Activated CD4-positive, alpha-beta T cell treated with anti-CD3 and anti-CD28 coated beads, Interleukin-2, amount 50 U/mL, for 1 hour (primary cell): ENCODE measurements at regions not wholly inside any gene's neighbourhood (a gene's known extent, or its start where the extent isn't known, plus 50 kb on each side); places are given as distances from the start of the nearest gene placed in this dataset.
A peak's percentile ranks its signal among the peaks of the same experiment; 100 is the strongest.
"Not testable (repeated sequence)": the region's sequence is repeated elsewhere in the genome, so short reads cannot be mapped to it uniquely, and the experiment has no call there.

ENCODE experiments used
- DNase-seq: peaks from one replicate; pipeline ENCODE4 v3.0.0-alpha.2; 2020

DNA sequence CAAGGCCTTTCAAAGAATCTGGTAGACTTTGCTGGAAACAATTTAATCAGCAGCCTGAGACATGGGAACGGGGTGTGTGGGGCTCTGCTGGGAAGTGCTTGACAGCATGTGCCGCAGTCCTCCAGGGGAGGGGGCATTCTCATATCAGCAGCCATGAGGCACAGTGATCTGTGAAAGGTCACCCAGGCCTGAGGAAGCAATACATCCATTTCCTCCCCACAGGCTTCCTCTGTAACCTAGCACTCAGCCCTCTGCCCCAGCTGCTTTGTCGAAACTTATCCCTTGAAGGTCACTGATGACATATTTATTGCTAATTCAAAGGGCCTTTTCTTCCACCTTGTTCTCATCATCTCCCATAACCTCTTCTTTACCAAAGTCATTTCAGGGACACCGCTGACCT, 103.3 kb downstream of the TNFAIP3 start:
- no peak for DNase-seq

DNA sequence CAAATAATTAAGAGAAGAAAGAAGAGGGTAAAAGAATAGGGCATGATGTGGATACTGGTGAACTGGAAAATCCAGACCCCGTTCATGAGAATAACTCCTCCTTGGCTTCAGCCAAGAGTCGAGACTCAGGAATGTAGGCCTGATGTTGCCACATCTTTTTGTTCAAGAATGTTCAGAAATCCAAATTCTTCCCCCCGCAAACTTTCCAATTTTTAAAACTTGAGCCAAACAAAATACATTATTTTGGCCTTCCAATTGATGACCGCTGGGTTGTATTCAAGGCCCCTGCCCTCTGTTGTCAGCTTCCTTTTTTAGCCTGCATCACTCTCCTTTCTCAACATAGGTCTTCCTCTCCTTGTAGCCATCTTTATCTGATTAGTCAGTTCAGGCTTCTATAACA, 106.1 kb downstream of the TNFAIP3 start:
- DNase-seq = no peak

DNA sequence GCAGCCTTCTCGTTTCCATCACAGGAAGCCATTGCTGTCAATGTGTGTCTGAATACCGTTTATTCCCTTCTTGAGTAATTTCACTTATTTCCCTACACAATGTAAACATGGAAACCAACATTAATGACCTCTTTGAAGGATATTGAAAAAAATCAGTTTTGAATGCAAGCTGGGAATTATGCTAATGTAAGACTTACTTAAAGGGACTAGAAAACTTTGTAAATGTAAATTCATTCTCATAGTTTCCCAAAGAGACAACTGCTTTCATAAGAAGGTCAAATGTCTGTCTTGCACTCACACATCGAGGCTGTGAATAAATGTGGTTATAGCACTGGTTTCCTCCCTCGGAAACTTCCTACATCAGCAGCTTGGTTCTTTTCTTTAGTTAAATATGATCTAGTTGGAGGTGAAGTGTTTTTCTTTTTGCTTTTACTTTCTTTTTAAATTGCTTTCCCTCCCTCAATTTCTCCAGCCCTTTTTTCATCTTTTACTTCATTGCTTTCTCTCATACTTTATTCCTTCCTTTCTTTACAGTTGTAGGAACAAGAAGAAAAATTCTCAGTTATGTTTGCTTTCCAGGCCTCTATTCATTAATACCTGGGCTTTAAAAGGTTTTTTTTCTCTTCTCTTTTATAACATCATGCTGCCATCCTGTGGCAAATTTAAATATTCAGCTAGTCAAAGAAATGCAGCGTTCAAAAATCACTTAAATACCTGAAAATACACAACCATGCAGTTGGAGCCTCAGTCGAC, 108.3 kb downstream of the TNFAIP3 start:
- DNase-seq = no peak

DNA sequence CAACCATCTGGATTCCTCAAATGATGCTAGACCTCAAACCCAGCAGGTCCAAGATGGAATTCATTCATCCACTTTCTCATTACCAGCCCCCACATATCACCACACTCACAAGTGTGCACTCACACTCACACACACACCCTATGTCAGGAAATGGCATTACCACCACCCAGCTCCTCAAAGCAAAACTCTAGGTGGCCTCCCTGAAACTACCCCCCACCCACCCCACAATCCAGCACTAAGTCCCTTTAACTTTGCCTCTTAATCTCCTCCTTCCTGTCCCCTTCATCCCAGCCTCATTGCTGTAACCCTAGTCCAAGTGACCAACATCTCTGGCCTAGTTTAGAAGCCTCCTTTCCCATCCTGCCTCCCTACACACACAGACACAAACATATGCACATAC, 109.4 kb downstream of the TNFAIP3 start:
- no peak for DNase-seq

DNA sequence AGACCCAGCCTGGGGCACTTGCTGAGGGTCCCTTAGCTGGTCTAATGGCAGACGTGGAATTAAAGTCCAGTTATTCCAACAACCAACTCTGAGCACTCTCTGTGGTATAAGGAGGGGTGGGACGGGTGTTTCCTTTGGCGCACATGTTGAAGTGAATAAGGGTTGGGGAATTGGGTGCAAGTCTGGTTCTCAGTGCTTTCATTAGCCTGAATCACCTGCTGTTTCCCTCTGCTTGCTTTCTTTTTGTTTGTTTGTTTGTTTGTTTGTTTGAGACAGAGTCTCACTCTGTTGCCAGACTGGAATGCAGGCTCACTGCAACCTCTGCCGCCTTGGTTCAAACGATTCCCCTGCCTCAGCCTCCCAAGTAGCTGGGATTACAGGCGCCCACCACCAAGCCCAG, 110.1 kb downstream of the TNFAIP3 start:
- no peak for DNase-seq

DNA sequence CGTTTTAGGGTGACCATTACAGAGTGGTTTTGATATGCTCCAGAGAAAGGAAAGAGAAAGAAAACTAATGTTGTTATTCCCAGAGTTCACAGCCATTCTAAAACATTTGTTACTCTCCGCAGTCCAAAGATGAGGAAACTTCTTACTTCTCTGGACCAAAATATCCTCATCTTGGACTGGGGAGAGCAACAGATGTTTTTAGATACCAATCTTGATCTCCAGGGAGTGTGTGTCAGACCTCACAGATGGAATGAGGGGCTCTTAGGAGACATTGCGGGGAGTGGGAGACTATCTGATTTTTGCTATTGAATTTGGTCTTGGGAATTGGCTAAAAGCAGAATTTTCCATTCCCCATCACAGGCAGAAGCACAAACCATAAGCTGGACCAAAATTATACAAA, 110.8 kb downstream of the TNFAIP3 start:
- no peak for DNase-seq

DNA sequence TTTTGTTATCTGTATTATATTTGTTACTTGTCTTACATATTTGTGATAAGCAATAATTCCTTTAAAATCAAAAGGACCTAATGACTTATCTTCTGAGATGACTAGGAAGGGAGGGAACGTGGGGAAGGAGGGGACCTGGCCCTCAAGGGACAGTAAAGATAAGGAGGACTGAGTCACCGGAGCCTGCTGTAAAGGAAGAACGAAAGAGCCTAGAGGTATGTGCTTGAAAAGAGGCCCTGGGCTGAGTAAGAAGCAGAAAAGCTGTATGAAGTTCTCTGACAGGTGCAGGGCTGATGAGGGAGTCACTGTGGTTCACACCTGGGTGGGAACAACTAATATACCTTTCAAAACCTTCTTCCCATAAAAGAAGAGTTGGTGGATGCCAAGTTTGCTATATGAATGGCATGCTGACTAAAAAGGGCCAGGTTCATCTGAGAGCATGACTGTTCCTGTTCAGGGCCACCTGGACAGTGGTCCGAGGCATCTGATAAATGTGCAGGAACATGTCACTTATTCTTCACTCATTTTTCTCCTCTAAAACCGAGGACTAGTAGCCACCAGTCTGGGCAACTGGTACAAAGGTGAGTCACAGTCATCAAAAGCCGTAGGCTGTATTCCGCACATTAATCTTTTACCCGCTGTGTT, 111.3 kb downstream of the TNFAIP3 start:
- DNase-seq = no peak

DNA sequence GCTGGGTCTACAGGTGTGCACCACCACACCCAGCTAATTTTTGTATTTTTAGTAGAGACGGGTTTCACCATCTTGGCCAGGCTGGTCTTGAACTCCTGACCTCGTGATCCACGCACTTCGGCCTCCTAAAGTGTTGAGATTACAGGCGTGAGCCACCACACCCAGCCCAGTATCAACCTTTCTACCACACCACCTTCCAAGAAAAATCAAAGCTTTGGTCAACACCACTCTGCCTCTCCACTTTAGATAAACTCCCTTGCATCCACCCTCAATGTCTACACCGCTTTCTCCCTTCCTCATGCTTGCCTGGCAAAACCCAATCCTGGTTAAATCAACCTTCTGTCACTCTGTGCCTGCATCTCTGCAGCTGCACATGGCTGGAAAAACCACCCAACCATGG, 112.2 kb downstream of the TNFAIP3 start:
- not testable (repeated sequence) for DNase-seq

DNA sequence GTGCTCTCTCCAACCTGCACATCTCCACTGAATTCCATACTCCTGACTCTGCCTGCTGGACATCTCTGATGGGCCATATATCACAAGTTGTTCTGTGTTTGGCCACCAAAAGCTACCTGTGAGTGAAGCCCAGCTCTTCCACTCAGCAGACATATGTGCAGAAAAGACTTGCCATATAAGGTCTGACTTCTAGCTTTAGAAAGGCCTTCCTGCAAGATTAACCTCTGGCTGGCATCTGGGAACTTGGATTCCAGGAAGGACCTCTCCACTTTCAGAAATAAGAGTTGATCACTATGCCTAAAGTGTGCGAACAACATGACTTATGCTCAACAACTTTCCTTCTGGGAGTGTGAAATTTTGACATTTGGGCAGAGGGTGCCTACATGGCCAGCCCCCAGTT, 113.7 kb downstream of the TNFAIP3 start:
- DNase-seq = no peak

DNA sequence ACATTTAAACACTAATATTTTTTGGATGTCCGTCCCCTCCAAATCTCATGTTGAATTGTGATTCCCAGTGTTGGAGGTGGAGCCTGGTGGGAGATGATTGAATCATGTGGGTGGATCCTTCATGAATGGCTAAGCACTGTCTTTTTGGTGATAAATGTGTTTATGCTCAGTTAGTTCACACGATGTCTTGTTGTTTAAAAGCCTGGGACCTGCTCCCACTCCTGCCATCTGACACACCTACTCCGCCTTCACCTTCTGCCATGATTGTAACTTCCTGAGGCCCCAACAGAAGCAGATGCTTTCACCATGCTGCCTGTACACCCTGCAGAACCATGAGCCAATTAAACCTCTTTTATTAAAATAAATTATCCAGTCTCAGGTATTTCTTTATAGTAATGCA, 114.7 kb downstream of the TNFAIP3 start:
- DNase-seq = no peak

DNA sequence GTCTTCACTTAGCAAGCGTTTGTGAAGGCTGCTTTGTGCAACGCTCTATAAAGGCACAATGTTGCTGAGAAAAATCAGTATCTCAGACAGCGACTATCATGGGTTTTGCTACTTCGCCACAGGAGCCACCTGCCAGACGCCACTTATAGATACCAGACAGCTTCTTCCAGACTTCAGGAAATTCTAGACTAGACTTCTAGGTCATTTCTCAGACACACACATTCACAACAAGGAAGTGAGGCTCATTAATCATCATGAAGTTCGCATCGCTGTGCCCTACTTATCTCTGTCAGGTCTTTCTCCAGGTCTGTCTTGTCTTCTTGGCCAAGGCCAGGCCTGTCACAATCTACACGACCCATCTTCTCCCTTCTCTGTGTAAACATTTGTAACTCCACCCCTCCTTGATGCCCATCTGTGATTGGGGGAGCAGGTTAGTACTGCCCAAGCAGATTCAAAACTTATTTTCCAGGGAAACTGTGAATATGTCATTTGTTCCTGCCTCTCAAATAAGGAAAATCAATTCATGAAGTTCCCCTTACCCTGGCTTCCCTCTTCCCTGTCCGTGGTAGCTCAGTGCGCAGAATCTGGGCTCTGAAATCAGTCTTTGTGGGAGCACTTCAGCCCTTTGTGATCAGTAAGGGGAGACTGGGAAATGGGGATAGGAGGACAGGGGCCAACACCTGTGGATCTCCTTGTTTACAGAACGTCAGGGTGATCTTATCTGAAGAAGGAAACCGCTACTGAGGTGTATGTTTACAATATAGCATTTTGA, 115.5 kb downstream of the TNFAIP3 start:
- no peak for DNase-seq

DNA sequence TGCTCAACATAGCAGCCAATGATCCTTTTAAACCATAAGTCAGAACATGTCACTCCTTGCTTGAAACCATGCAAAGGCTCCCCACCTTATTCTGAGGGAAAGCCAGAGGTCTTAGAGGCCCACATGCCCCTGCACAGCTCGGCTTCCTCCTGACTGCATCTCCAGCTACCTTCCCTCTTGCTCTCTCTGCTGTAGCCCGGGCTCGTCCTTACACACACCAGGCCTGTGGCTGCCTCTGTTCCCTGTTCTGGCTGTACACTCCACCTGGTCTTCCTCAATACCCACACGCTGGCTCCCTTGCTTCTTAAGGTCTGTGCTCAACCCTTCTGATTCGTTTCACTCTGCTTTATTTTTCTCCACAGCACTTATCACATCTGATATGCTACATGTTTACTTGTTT, 116.2 kb downstream of the TNFAIP3 start:
- no peak for DNase-seq

DNA sequence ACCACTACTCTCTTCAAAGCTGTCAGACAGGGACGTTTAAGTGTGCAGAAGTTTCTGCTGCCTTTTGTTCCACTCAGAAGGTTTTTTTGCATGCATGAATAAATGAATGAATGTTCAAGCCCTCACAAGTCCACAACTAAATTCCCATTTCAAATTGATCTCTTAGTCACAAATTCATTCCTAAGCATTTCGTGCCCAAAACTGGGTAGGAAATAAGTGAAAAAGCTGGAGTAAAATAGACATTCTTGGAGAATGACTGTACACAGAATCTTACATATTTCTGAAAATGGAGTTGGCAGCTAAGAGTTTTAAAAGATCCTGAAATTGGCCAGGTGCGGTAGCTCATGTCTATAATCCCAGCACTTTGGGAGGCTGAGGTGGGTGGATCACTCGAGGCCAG, 117.6 kb downstream of the PERP start:
- no peak for DNase-seq

DNA sequence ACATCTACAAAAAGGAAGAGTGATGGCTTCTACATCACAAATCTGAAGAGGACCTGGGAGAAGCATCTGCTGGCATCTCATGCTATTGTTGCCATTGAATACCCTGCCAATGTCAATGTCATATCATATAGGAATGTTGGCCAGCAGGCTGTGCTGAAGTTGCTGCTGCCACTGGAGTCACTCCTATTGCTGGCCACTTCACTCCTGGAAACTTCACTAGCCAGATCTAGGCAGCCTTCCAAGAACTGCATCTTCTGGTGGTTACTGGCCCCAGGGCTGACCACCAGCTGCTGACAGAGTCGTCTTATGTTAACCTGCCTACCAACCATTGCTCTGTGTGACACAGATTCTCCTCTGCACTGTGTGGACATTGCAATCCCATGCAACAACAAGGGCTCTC, 111.8 kb downstream of the PERP start:
- DNase-seq = no peak

DNA sequence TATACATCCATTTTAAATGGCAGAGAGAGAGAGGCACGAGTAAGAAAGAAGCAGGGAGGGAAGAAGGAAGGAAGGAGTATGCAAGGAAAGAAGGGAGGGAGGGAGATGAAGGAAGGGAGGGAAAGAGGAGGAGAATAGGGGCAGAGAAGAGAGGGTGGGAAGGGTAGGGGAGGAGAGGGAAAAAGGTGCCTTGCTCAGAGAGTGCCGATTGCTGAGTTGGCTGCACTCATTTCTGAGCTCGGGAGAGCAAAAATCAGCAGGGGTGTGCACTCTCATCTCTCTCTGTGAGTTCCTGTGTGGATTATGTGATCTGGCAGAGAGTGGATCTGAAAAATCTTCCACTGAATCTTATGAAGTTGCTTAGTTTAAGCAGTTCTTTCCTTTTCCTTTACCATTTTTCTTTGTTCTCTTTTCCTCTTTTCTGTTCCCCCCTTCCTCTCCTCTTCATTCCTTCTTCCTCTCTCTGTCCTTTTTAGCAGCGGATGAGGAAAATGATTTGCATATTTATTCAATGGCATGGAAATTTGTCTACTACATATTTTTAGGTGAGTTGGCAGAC, 108.7 kb downstream of the PERP start:
- no peak for DNase-seq

DNA sequence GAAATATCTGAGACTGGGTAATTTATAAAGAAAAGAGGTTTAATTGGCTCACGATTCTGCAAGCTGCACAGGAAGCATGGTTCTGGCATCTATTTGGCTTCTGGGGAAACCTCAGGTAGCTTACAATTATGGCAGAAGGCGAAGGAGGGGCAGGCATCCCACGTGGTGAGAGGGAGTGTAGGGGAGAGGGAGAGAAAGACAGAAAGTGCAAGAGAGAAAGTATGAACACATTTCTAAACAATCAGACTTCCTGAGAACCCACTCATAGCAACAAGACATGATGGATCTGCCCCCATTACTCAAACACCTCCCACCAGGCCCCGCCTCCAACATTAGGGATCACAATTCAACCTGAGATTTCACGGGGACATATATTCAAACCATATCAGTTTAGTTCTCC, 107.4 kb downstream of the PERP start:
- DNase-seq = no peak

DNA sequence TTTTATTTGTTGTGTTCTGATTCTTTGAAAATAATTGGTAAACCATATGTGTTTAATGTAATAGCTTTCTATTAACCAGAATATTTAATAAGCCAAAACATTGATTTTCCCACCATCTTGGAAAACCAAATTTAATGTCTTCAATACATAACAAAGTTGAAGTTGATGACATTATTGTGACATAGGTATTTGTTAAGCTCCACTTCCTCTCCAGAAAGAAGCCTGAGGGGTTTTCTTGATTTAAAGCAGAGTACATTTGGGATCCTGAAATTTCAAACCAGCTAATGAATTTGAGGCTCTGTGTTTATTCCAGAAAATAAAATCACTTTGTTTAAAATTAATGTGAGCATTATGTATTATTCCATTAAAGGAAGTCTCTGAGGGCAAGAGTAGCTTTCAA, 106.3 kb downstream of the PERP start:
- DNase-seq = no peak

DNA sequence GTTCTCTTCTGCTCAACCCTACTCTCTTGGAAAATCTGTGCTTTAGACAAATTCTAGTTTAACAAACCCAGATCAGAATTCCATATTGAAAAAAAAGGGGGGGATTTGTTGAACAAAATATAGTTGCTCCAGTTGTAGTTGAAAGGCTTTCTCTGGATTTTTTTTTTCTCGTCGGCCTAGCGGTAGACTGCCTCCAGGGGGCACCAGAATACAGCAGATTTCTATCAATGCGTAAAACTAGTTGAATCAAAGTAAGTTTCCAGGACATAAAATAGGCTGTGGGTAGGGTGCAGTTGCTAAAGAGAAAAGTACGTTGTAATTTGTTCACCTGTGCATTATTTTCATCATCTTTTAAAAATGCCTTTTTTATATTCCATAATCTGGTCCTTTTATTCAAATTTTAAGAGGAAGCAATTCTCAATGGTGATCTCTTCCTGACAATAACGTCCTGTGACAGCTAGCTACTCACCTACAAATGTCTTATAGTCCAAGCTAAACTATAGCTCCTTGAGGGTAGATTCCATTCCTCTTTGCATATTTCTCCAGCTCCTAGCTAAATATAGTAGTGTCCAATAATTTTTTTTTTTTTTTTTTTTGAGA, 105.4 kb downstream of the PERP start:
- peak; percentile 63 for DNase-seq

DNA sequence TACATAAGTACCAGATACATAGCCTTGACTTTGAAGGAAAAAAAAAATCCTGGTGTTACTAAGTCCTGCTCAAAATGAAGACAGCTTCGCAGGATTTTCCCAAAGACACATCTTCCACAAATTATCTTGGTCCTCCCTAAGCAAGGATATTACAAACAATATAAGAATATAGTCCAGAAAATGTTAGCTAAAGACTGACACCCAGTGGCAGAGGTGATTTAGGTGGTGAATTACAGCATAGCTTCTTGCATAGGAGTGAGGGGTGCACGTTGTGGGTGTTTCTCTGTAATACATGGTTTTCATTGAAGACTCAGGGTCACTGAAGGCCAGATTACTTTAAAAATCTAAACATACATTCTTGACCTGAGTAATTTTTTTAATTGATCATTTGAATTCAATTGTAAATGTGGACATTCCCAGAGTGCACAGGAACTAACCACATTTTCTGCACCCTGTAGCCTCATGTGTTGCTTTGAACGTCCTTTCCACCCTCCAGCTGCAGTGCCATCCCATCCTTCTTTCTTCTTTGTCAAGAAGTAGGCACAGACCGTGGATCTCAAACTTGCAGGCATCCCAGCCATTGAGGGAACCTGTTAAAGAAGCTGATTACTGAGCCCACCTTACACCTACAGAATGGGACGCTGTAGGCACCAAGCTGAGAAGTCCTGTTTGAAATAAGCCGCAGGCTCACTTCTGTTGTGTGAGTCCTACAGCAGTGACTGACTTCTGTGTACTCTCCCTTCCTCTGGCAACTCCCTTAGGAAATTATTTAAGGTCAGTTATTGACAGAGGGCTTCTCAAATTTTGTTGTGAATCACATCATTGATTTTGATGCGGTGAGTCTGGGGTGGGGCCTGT, 102.6 kb downstream of the PERP start:
- no peak for DNase-seq

DNA sequence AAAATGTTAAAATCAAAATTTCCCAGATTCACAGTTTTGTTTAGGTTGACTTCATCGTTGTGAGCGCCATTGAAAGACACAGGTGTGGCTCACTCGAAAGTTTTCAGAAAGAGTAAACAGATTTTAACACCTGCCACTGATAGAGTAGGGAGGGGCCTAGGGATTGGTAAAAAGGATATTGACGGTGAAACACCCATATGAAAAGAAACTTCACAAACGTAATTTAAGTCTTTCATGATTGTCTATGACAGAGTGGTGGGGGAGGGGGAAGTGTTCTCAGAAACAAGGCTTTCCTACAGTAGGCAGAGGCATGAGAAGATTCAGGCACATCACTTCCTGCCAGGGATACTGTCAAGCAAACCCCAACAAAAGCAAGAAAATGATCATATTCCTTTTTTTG, 101.4 kb downstream of the PERP start:
- no peak for DNase-seq

DNA sequence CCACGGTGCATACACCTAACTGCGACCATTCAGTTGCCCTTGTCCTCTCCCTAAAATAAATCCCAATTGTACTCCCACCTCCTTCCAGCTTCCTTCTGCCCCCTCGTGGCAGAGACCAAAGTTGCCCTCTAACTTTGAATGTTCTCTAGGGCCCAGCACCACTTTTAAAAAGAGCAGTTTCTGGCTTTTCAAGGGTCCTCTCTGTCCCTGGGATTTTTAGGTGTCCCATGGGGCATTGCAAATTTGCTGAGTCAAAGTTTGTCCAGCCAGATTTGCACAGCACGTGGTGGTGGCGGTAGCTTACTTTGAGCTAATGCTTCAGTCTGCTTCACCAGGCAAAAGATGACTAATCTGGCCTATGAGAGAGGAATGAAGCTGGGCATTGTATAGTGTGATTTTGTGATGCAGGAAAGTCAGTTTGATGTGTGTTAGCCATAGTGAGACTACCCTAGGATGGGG, 100.2 kb downstream of the PERP start:
- no peak for DNase-seq

DNA sequence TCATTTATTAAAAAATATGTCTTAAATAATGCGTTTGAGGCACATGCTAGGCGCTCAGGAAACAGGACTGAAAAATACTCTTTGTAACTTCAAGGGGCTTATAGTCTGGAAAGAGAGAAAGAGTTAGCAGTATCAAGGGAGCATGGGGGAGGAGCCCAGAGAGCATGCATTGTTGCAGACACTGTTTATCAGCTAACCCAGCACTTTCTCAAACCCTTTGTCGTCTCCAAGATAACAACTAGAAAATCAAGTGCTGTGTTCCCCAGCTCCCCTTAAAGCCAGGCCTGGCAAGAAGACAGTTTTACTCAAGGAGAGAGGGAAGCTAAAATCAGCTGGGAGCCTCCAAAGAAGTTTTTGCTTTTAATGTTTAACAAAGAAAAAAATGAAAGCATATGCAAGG, 98.4 kb downstream of the PERP start:
- no peak for DNase-seq
